Sciatic nerve (tissue), 2 donors: ENCODE measurements at regions not wholly inside any gene's neighbourhood (a gene's known extent, or its start where the extent isn't known, plus 50 kb on each side); places are given as distances from the start of the nearest gene placed in this dataset.
A peak's percentile ranks its signal among the peaks of the same experiment; 100 is the strongest.
"Not testable (repeated sequence)": the region's sequence is repeated elsewhere in the genome, so short reads cannot be mapped to it uniquely, and the experiment has no call there.

Experiments used
- ATAC-seq: fragments of 200-7000 bp; cut with Tn5 transposase; one replicate; pipeline ENCODE4 v1.9.1; 2020; ENCODE audit warnings: mild to moderate bottlenecking, moderate library complexity
- DNase-seq: peaks from one replicate; pipeline ENCODE4 v3.0.0-alpha.2; 2020; ENCODE audit warnings: low spot score
- intact Hi-C: fragments of 100-400 bp; cut with DNase I; formaldehyde crosslinking; loops from one replicate; pipeline ENCODE4 v1.14.2; 2022
- donor health status: DM: no; HTN: no; CAD: no.
- donor health status: DM: no; HTN: no; CAD: no.

- ATAC-seq, result no peak
- intact Hi-C loops, result no loop called here
Observed at GRCh38 chr3:40908612-40909011, 290.7 kb upstream of the CTNNB1 start.

DNA sequence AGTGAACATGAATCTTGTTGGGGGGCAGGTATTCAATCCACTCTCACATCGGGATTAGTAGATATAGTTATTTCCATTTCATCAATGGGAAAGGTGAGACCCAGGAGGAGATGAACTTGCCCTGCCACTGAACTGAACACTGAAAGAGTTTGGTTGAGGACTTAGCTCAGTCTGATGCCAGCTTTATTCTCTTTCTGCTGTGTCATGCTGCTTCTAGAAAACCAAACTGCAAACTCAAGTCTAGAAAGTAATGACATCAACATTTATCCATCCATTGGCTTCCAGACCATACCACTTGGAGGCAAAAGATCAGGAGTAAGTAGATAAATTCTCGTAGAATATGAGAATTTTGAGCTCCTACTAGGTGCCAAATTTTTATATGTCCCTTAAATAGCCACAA lies 288.0 kb upstream of the CTNNB1 start:
- DNase-seq (no peak), ATAC-seq (no peak)
- intact Hi-C loops, result no loop called here

More at GRCh38 chr3:40908612-40909011, 290.7 kb upstream of the CTNNB1 start:
- no peak for DNase-seq

GRCh38 chr3:40911928-40912327 lies 287.4 kb upstream of the CTNNB1 start:
- intact Hi-C loops, result no loop called here
- no peak for ATAC-seq

DNA sequence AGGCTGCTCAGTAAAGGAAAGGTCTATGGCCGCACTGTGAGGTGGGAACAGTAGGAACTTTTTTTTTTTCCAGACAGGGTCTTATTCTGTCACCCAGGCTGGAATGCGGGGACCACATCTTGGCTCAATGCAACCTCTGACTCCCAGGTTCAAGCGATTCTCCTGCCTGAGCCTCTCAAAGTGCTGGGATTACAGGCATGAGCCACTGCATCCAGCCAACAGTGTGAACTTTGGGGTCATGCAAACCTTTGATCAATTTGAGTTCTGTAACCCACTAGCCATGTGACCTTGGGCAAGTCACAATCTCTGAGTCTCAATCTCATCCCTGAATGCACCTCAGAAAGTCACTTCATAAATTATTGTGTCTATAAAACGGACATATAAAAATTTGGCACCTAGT lies 286.8 kb upstream of the CTNNB1 start:
- intact Hi-C loops, result no loop called here
- no peak for ATAC-seq

More at GRCh38 chr3:40911928-40912327, 287.4 kb upstream of the CTNNB1 start:
- no peak for DNase-seq

DNA sequence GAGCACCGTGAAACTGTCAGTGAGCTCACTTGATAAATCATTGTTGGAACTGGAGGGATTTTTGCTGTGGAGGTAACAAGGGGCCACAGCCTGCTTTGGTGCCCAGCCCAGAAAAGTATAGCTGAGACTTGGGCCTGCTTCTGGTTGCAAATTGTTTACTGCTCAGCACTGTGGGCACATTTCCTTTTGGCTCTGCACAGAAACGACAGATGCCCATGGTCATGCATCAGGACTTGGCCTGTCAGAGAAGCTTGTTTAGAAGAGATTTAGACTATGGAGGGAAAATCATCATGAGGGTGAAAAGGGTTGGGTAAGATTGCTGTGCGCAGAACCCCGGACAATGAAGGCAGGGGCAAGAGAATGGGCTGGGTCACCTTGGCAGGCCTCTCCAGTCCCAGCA lies 286.1 kb upstream of the CTNNB1 start:
- no peak for DNase-seq
- ATAC-seq, result no peak
- intact Hi-C loops, result no loop called here

More for the DNA sequence above, 286.8 kb upstream of the CTNNB1 start:
- DNase-seq, result no peak

DNA sequence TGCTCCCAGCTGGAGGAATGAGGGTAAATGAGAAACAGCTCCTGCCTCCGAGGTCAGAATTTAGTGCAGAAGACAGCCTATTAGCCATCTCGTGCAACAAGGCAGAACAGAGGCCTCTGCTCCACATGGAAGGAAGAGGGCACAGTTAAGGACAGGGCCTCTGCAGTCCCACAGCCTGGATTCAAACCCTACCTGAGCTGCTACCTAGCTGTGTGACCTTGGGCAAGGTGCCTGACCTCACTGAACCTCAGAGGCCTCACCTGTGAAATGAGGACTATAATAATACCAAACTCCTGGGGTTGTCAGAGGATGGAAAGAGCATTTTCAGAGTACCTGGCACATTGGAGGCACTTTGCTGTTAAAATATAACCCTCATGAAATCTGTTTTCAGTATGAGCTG lies 285.7 kb upstream of the CTNNB1 start:
- ATAC-seq (no peak), DNase-seq (no peak)
- intact Hi-C loops, result no loop called here

GRCh38 chr3:40914475-40914874 lies 284.8 kb upstream of the CTNNB1 start:
- ATAC-seq, result no peak
- intact Hi-C loops, result no loop called here

DNA sequence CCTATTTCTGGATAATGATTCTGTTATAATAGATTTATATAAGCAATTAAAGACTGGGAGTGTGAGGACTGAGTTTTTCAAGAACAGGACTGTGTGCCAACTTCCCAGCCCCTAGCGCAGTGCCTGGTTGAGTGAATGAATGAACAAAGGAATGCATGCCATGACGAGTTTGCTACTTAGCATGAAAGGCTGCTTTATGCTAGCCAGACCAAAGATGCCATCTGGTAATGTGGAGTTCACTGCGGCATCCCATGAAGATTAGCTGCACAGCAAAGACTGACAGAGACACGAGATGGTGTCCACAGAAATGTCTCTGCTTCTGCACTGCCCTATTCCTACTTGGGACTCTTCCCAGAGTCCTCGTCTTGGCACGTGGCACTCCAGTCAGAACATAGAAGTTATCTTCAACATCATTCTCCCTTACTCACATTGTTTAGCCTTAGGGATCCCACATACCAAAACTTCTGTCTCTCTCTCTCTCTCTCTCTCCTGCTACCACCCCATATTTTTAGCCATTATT lies 283.9 kb upstream of the CTNNB1 start:
- DNase-seq, result no peak
- intact Hi-C loops, result loop anchor here (5.0 kb wide), 1 partner anchor 1967 kb away; no protein-coding TSS in a partner anchor

More at GRCh38 chr3:40914475-40914874, 284.8 kb upstream of the CTNNB1 start:
- DNase-seq, result no peak

GRCh38 chr3:40920041-40920440 lies 279.3 kb upstream of the CTNNB1 start:
- no peak for ATAC-seq
- DNase-seq, result no peak
- intact Hi-C loops, result no loop called here

More for the DNA sequence above, 283.9 kb upstream of the CTNNB1 start:
- no peak for ATAC-seq

GRCh38 chr3:40921251-40921650 lies 278.1 kb upstream of the CTNNB1 start:
- no peak for ATAC-seq
- intact Hi-C loops, result no loop called here
- DNase-seq, result no peak

DNA sequence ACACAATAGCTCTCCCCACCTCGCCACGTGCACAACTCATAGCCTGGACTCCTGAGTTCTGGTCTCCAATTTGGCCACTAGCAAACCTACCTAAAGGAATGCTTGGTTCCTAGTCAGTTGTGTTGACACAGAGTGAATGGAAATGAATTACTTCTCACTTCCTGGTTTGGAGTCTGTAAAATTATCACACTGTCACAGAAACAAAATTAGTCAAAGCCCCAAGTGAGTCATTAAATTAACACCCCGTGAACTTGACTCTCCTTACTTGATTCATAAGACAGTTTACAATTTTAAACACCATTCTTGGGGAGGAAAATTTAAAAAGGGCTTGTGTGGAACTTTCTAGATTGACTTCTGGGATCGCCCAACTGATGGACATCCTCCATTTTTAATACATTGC lies 276.2 kb upstream of the CTNNB1 start:
- intact Hi-C loops, result no loop called here
- DNase-seq, result no peak
- ATAC-seq, result no peak

DNA sequence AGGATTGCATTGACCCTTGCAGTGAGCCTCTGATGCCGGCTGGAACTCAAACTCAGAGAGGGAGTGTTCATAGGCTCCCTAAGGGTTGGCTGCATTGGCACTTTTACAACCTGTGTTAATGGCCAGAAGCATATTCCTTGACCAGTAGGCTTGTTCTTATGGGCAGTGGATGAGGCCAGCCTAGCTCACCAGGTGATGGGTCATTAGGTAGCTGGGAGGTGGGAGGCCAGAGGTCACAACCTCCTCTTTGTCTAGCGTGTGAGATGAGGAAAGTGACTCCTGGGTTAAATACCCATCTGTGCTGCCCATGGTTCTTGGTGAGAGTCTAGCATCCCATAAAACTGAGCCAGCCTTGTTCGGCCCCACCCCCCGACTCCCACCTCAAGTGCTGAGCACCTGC lies 275.7 kb upstream of the CTNNB1 start:
- intact Hi-C loops, result no loop called here
- DNase-seq (no peak), ATAC-seq (no peak)

DNA sequence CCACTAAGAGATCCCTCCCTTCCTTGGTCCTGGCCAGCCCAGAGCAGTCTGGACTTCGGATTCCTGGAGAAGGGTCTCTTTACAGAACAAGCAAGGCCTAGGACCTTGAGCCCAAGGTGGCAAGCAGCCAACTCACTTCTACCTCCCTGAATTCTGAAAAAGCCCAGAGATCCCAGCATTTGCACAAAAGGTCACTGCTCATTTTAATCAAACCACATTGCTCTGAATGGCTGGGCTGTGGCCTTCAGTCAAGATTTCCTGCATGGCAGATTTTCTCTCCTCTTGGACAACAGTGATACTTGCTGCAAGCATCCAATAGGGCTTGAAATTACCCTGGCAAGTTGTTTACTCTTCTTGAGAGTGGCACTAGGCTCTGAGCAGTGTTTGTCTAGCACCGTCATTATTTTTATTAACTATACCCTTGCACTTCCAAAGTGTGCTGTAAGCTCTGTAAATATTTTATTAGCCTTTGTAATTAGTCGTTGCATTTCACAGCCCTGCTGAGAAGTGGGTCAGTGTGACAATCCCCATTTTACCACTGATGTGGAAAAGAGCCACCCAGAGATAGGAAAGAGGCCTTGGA lies 274.7 kb upstream of the CTNNB1 start:
- intact Hi-C loops, result no loop called here
- ATAC-seq (no peak), DNase-seq (no peak)

GRCh38 chr3:40925231-40925630 lies 274.1 kb upstream of the CTNNB1 start:
- DNase-seq (no peak), ATAC-seq (no peak)
- intact Hi-C loops, result no loop called here

- intact Hi-C loops, result no loop called here
- DNase-seq (no peak), ATAC-seq (peak; percentile 13)
Observed at GRCh38 chr3:40930131-40930538, 269.2 kb upstream of the CTNNB1 start.

DNA sequence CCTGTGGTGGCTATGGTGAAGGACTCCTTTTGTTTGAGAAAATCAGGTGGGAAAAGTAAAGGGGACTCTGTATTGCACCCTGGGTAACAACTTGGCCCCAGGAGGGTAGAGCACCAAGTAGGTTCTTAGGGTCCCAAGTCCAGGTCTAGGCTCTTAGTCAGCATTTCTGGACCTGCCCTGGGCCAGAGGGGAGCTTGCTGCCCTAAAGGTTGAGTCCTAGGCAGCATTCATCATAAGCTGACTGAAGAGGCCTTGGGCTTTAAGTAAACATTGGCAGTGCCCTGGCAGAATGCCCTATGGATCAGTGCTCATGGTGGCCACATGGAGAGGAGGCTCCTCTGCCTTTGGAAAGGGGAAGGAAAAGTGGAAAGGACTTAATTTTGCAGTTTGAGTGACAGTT lies 268.5 kb upstream of the CTNNB1 start:
- DNase-seq (no peak), ATAC-seq (no peak)
- intact Hi-C loops, result no loop called here

GRCh38 chr3:40938591-40938990 lies 260.7 kb upstream of the CTNNB1 start:
- intact Hi-C loops, result no loop called here
- DNase-seq (no peak), ATAC-seq (no peak)

DNA sequence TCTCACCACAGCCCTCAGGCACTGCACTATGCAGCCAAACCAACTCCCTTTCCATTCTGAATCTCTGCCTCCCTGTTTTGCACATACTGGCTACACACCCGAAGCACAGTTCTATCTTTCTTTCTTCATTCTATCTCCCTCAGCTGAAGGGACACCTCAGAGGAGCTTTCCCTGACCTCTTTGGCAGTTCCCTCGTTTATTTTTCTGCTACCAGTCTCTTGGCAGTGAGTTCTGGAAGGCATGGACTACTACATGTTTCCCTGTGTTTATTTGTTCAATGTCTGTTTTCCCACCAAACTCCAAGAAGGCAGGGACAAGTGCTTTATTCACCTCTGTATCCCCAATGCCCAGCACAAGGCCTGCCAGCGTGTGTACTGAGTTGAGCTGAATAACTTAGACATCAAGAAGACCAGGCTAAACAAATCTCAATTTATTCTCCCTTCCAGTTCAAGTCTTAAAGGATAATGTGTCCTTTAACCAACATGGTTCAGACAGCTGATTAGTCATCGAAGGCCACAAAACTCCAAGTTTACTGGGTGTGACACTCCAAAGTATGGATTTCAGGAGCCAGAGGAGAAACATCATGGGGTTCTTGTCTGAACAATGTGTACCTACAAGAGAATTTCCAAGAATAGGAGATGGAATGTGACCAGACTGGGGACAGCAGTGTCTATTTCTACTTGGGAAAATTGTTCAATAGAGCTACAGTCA lies 260.1 kb upstream of the CTNNB1 start:
- intact Hi-C loops, result no loop called here
- peak; percentile 78 for ATAC-seq

GRCh38 chr3:40939741-40940130 lies 259.6 kb upstream of the CTNNB1 start:
- intact Hi-C loops, result no loop called here
- DNase-seq (no peak), ATAC-seq (peak; percentile 44)

More for the DNA sequence above, 260.1 kb upstream of the CTNNB1 start:
- DNase-seq, result no peak

DNA sequence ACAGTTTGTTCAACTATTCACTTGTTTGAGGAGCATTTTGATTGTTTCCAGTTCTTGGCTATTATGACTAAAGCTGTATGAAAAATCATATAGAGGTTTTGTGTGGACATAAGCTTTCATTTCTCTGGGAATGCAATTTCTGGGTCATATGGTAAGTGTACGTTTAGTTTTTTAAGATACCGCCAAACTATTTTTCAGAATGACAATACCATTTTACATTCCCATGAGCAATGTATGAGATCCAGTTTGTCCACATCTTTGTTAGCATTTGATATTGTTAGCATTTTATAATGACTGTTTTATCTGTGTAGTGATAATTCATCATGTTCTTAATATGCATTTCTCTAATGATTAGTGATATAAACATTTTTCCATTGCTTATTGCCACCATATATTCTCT lies 258.7 kb upstream of the CTNNB1 start:
- DNase-seq (no peak), ATAC-seq (no peak)
- intact Hi-C loops, result no loop called here

DNA sequence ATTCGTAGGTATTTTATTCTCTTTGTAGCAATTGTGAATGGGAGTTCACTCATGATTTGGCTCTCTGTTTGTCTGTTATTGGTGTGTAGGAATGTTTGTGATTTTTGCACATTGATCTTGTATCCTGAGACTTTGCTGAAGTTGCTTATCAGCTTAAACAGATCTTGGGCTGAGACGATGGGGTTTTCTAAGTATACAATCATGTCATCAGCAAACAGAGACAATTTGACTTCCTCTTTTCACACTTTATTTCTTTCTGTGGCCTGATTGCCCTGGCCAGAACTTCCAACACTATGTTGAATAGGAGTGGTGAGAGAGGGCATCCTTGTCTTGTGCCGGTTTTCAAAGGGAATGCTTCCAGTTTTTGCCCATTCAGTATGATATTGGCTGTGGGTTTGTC lies 252.3 kb upstream of the CTNNB1 start:
- ATAC-seq, intact Hi-C loops, DNase-seq: not testable (repeated sequence)
